ENCODE measurements at regions not wholly inside any gene's neighbourhood (a gene's known extent, or its start where the extent isn't known, plus 50 kb on each side); places are given as distances from the start of the nearest gene placed in this dataset.

DNA sequence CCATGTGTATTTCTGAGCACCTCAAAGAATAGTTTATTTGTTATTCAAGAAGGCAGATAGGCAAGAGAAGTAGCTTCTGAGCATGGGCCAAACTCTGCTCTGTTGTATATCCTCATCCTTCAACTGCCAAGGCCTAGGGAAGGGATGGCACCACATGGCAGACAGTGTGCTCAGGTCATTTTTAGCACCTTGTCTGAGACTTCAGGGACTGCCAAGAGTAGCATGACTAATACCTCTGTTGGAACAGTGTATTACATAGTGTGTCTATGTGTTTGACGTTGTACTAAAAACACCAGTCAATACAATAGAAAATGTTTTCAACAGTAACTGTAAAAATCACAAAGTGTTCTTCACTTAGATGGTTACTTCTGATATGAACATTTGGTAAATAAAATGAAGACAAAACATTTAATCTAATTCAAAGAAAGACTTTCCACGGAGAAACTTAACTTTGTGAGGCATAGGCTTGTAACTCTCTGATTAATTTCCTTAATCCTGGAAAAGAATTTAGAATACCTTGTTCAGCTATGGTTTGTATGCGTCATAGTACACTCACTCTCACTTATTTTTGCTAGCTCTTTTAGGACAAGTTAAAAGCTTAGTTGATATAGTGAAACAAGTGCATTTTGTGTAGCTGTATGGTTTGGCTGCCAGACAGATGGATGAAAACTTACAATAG is 318.4 kb upstream of the RIOK2 start:
- TF ChIP-seq CTCF (IDR thresholded peaks at IDR 0.05) (no peak), POLR2A (IDR thresholded peaks at IDR 0.05) (no peak)
